ENCODE measurements at regions not wholly inside any gene's neighbourhood (a gene's known extent, or its start where the extent isn't known, plus 50 kb on each side); places are given as distances from the start of the nearest gene placed in this dataset.

GRCh38 chr5:98722188-98722587 lies 51.3 kb upstream of the RGMB start:
- Histone ChIP-seq H3K9me3 (ENCODE audit: low read length) (no peaks in the 10 kb centered on the region), H3K9me2 (ENCODE audit: insufficient read depth, low read length) (no peaks in the 10 kb centered on the region), H4K20me1 (ENCODE audit: insufficient read depth) (no peaks in the 10 kb centered on the region), H2AFZ (ENCODE audit: low read depth, low read length) (no peak overlapping the region), H3F3A (ENCODE audit: insufficient read depth, low read length, poor library complexity, severe bottlenecking) (no peaks in the 10 kb centered on the region), H3K4me2 (ENCODE audit: low read length) (no peak overlapping the region), H3K4me3 (ENCODE audit: low read length) (no peak overlapping the region), H3K36me3 (ENCODE audit: insufficient read depth, low read length) (no peaks in the 10 kb centered on the region), H3K27me3 (ENCODE audit: insufficient read depth, low read depth, low read length) (no peaks in the 10 kb centered on the region), H3K27ac (ENCODE audit: low read length) (no peak overlapping the region), H3K9ac (ENCODE audit: low read length) (no peak overlapping the region), H3K79me2 (replicated peaks; ENCODE audit: insufficient read depth, low read length) (no peaks in the 10 kb centered on the region)
- TF ChIP-seq SMC3 (conservative IDR thresholded peaks at IDR 0.05; ENCODE audit: poor library complexity) (no peak), POLR2AphosphoS5 (IDR thresholded peaks at IDR 0.05) (no peak), EZH2 (IDR thresholded peaks at IDR 0.05; ENCODE audit: borderline replicate concordance, insufficient read depth, low read length, poor library complexity, severe bottlenecking) (no peak)

- no peak overlapping the region for H3K9ac ChIP-seq (ENCODE audit: low read length)
- no peak overlapping the region for H3K27ac ChIP-seq (ENCODE audit: low read length)
- H3K27me3 ChIP-seq (ENCODE audit: insufficient read depth, low read depth, low read length) = no peaks in the 10 kb centered on the region
- H3K4me2 ChIP-seq (ENCODE audit: low read length) = no peak overlapping the region
- no peaks in the 10 kb centered on the region for H3K9me2 ChIP-seq (ENCODE audit: insufficient read depth, low read length)
- H2AFZ ChIP-seq (ENCODE audit: low read depth, low read length) = no peak overlapping the region
- H3F3A ChIP-seq (ENCODE audit: insufficient read depth, low read length, poor library complexity, severe bottlenecking) = no peaks in the 10 kb centered on the region
- no peak overlapping the region for H3K4me3 ChIP-seq (ENCODE audit: low read length)
- H3K36me3 ChIP-seq (ENCODE audit: insufficient read depth, low read length) = no peaks in the 10 kb centered on the region
- no peaks in the 10 kb centered on the region for H3K9me3 ChIP-seq (ENCODE audit: low read length)
- no peak for TF ChIP-seq EZH2 (IDR thresholded peaks at IDR 0.05; ENCODE audit: borderline replicate concordance, insufficient read depth, low read length, poor library complexity, severe bottlenecking)
- no peak for TF ChIP-seq TAF1 (IDR thresholded peaks at IDR 0.05; ENCODE audit: low read depth)
- H3K79me2 ChIP-seq (replicated peaks; ENCODE audit: insufficient read depth, low read length) = no peaks in the 10 kb centered on the region
- H4K20me1 ChIP-seq (ENCODE audit: insufficient read depth) = no peaks in the 10 kb centered on the region
These were observed 50.4 kb upstream of the RGMB start for GRCh38 chr5:98723061-98723460.

Small RNA genes lying in the stretch of these regions (small RNA-seq; reads per million reads assigned to genes)
- gene AC008834.1 (0 reads per million in 3 experiments), gene AC074133.1 (0 reads per million in 3 experiments), gene MRPS35P2 (0 reads per million in 3 experiments)
